Skeletal muscle cell (primary cell): ENCODE measurements at regions not wholly inside any gene's neighbourhood (a gene's known extent, or its start where the extent isn't known, plus 50 kb on each side); places are given as distances from the start of the nearest gene placed in this dataset.
"Not testable (repeated sequence)": the region's sequence is repeated elsewhere in the genome, so short reads cannot be mapped to it uniquely, and the experiment has no call there.

ENCODE experiments used
- DNase-seq: peaks from one replicate; pipeline ENCODE4 v3.0.0-alpha.2; 2010; ENCODE audit warnings: low read depth
- H3K4me3 ChIP-seq: 2 replicates; pipeline ENCODE4 v1.5.1; 2011; ENCODE audit warnings: low read depth, mild to moderate bottlenecking, control low read depth, low read length, moderate library complexity

DNA sequence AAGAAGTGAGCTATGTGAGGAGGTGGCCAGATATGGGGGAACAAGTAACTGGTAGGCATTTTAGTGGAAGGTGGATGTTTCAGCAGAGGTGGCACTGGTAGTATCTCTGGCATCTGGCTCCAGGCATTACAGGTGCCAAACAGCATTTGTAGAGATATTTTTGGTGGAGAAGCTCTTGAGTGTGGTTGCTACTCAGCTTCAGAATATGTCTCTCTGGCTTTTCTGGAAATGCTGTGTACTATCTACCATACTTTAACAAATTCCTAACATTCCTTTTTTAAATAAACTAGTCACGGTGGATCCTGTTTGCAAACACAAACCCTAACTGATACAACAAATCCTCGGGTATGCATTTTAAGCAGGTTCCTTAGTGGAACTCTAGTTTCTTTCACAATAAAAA lies 128.0 kb downstream of the BARX2 start:
- no peak overlapping the region for H3K4me3 ChIP-seq
- DNase-seq: no peak

DNA sequence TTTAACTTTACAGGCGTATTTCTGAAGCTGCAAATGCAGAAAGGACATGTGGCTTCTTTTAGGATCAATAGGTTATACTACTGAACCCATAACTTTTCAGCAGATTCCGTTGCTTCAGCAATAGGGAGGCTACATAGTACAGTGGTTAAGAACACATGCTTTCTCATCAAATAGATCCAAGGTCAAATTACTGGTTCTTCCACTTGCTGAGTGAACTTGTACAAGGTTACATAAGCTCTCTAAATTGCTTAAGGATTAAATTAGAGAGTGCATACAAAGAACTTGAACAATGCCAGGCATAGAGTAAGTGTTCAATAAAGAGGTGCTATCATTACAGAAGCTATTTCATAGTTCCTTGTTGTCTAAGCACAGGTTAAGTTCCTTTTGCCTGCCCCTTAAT lies 129.6 kb downstream of the BARX2 start:
- no peak overlapping the region for H3K4me3 ChIP-seq
- DNase-seq: no peak

DNA sequence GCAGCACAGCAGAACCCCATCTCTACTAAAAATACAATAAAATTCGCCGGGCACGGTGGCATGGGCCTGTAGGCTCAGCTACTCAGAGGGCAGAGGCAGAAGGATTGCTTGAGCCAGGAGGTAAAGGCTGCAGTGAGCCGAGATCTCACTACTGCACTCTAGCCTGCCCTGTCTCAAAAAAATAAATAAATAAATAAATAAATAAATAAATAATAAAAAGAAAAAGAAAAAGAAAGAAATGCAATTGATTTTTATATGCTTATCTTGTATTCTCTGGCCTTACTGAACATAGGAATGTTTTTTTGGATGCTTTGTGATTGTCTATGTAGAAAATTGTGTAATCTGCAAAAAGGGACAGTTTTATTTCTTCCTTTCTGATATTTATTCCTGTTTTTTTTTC lies 132.5 kb downstream of the BARX2 start:
- H3K4me3 ChIP-seq: no peak overlapping the region
- DNase-seq: no peak

DNA sequence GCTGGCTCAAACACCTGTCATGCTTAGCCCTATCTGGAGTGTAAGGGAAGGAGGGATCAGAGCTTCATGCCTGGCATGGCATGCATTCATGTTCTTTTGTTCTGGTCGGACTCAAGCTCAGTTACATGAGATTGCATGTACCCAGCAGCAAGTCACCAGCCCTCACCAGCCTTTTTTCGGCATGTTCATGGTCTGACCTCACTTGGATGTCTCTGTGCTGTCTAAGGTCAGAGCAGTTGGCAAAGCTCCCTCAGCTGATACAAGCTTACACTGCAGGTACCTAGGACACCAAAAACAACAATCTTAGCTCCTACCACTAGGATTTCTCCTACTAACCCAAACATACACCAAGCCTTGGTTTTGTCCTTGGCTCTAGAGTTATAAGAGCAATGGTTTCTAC lies 152.6 kb downstream of the BARX2 start:
- DNase-seq: no peak
- no peak overlapping the region for H3K4me3 ChIP-seq

DNA sequence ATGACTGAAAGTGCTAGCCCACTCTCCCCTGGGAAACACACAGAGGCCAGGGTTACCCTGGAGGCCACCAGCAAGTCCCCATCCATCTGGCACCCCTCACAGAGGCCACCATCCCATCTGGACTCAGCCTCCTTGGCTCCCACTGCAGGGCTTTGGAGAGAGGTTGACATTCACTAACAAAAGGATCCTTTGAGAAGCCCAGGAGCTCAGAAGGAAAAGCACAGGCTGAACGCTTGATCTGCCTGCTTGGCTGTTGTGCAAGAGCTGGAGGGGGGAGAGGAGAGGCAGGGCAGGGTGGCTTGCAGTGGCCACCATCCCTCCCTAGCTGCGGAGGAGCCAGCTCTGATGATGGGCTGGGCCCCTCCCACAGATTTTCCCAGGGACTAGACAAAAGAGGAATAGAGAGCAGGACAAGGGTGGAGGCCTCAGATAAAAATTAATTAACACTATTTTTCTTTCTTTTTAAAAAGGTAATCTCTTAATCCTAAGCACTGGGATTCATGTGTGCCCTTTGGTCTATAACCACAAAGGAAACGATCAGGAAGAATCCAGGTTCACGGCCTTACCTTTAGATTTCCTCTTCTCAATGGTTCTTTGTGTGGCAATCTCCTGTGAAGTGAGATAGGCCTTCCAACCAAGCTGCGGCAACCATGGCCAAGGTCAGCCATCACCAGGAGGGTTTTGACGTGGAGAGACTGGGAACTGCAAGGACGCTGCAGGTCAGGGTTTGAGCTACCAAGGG lies 154.7 kb downstream of the BARX2 start:
- no peak overlapping the region for H3K4me3 ChIP-seq
- no peak for DNase-seq

DNA sequence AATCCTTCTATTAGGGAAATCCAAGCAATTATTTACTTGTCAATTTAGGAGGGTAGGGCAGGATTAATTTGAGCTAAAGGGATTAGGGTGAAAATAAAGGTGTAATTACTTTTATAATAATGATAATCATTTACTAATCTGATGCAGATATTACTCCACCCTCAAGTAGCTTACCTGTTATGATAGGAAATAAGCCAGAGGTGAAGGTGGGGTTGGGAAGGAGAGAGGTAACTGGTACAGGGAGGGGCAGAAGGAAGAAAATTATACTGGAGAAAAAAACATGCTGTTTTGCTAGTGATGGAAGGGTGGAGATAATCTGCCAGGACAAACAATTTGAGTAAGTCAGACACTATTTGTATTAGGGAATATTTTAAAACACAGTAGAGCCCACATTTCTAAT lies 157.7 kb downstream of the BARX2 start:
- DNase-seq: no peak
- no peak overlapping the region for H3K4me3 ChIP-seq

DNA sequence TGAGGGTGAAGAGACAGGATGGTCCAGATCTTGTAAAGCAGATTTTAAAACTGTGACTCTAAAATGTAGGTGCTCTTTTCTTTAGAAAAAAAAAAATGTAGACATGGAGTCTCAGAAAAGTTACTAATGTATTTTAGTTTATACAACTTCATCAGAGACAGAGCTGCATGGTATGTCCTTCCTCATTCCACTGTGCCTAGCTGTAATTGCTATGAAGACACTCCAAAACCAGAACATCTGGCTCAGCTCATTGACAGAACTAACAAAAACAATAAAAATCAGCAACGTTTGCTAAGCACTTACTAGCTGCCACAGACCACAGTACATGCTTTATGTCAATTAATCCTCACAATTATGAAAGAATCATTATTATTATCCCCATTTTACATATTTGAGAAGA lies 160.7 kb downstream of the BARX2 start:
- no peak for DNase-seq
- no peak overlapping the region for H3K4me3 ChIP-seq

DNA sequence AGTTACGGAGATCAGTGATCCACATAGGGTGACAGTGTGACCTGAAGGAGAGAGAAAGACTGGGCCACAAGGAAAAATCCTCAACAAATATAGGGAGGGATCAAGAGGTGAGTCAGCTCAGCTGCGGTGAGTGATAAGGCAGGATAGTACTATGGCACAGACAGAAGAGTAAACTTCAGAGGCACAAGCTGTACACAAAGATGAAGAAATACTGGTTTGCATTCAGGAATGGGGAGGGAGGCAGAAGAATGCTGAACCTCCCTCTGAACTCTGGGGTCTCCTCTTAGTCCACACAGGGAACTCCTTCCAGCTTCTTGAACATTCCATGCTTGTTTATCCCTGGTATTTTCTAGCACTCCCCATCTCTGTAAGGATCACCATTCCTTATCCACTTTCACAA lies 162.7 kb downstream of the BARX2 start:
- DNase-seq: no peak
- H3K4me3 ChIP-seq: no peak overlapping the region

DNA sequence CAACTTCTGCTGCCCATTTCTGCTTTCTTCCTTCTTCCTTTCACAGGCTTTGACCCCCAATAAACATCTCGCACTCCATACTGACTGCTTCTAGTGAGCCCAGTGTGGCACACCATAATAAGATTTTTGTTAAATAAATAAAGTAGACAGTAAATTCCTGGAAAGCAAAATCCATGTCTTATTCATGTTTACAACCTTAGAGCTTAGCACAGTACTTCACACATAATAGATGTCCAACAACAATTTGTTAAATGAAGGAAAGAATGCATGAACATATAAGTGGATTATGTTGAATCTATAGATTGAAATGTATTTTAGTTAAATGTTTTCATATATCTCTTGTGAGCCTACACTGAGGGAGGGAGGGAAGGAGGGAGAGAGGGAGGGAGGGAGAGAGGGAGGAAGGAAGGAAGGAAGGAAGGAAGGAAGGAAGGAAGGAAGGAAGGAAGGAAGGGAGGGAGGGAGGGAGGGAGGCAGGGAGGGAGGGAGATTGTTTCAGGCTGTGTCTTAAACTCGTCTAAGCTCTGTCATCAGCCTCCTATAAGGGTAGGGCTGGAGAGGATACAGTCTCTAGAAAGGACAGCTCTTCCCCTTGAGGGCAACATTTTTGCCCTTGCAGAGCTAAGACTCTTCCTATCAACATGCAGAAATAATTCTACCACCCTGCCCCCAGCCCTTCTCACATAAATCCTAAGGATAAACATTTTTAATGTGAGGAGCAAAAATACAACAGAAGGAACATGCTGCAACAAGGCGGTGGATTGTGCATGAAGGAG lies 168.1 kb downstream of the BARX2 start:
- no peak overlapping the region for H3K4me3 ChIP-seq
- DNase-seq: no peak

DNA sequence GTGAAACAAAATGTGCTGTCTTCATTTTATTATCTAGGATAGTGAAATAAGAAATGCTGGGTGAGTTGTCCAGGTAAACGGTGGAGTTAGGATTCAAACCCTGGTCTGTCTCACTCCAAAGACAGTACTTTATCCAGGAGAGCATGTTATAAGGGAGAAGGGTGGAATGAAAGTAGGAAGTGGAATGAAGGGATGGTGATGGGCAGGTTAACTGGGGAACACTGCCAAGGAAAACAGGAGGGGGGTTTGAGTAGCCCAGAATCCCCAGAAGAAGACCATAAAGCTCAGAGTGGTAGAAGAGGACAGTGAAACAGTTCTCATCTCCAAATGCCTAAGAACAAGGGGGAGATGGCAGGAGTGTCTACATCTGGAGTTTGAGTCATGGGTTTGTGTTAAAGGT lies 169.0 kb downstream of the BARX2 start:
- no peak for DNase-seq
- H3K4me3 ChIP-seq: no peak overlapping the region

DNA sequence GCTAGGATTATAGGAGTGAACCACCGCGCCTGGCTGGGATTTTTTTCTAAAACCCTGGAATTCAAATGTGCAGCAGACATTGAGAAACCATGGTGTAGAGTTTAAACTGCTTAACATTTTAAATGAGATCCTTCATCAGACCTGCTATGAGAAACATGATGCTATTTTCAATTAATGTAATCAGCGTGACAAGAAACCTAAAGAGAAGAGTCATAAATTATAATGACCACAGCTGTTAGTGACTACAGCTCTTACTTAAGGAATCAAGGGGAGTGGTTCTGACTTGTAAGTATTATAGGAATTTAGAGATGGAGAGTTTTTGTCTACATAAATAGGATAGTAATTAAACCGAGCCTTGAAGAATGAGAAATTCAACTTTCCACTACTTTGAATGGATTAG lies 170.6 kb downstream of the BARX2 start:
- no peak for DNase-seq
- no peak overlapping the region for H3K4me3 ChIP-seq

DNA sequence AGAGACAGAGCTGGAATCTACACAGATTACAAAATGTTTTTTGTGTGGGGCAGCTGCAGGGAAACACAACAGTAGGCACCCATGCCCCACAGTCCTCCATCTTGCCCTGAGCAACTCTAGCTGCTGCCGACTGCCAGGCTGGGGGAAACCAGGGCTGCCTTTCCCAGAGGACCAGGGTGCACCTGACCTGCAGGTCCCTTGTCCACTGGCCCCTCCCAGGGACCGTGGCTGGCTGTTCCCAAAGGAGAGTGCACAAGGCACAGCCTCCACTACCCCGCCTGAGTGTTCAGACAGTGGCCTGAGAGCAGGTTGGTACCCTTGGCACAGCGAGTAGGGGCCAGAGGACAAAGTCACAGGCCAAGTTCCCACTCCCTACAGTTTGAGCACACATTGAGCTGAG lies 181.8 kb downstream of the BARX2 start:
- no peak overlapping the region for H3K4me3 ChIP-seq
- DNase-seq: no peak

DNA sequence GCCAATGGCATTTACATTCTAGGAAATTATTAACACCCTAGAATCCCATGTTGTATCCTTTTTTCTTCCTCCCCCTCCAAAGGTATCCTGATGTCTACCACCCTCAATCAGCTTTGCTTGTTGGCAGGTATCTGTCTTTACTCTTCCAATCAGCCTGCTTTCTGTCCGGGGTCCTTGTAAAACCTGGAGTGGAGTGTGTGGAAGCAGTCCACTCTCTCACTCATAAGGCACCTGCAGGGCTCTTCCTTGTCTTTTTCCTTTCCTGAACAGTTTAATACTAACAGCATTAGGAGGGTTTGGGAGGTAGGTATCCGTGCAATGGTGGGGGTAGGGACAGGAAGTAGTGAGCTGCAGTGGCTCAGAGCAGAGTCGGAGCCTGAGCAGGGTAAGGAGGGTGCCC lies 193.4 kb downstream of the BARX2 start:
- no peak for DNase-seq

DNA sequence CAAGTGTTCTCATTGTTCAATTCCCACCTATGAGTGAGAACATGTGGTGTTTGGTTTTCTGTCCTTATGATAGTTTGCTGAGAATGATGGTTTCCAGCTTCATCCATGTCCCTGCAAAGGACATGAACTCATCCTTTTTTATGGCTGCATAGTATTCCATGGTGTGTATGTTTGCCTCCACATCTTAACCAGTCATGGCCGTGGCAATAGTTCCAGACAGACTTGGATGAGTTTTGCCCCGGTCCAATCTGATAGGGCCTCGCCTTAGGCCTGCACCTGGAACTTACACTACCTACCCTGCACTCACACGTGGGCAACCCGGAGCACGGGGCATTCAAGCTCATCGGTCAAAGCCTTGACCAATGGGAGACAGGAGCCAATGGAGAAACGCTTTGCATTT lies 197.0 kb downstream of the BARX2 start:
- DNase-seq, H3K4me3 ChIP-seq: not testable (repeated sequence)

More for the DNA sequence above, 193.4 kb downstream of the BARX2 start:
- H3K4me3 ChIP-seq: no peak overlapping the region

DNA sequence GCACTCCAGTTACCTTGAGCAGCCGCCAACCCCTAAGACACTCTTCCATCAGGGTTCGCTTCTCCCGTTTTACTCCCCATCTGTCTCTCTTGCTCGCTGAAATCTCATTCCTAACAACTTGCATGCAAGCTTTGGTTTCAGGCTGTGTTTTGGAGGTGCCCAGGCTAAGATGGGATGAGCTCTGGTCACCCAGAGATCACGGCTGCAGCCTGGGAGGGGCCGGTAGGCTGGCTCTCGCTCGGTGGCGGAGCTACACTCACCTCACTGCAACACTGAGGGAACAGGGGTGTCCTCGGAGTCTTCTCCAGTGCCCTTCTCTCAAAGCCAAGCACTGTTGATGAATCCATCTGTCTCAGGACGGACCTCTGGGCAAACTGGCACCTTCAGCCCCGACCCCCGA lies 197.5 kb downstream of the BARX2 start:
- H3K4me3 ChIP-seq: no peak overlapping the region
- DNase-seq: no peak

DNA sequence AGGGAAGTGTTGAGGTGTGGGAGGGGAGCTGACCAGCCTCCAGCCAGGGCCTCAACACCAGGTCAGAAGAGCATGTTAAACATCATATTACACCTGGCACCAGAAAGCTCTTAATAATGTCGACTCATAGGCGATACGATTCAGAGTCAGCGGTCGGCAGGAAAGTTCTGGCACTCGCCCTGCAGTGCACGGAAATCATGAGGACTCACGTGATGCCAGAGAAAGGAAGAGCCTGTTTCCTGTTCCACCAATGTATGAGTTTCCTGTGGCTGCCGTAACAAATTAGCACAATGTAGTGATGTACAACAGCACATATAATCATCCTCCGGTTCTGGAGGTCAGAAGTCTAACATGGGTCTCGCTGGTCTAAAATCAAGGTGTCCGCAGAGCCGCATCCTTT lies 198.8 kb downstream of the BARX2 start:
- no peak for DNase-seq
- H3K4me3 ChIP-seq: no peak overlapping the region

DNA sequence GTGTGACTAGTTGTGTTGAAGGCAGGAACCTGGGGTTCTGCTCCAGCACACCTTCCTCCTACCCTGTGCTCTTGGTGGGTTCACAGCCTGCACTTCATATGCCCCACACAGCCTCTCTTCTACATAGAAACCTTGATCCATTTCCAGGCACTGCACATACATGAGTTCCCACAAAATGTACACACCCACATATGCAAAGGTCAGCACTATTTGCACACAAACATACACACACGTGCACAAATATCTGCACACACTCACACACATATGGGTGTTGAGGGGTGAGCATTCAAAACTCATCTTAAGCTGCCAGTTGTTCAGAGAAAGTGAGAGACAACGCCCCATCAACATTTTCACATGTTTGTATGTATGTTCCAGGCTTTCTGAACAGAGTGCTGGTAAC lies 201.0 kb downstream of the BARX2 start:
- DNase-seq: no peak
- H3K4me3 ChIP-seq: no peak overlapping the region

DNA sequence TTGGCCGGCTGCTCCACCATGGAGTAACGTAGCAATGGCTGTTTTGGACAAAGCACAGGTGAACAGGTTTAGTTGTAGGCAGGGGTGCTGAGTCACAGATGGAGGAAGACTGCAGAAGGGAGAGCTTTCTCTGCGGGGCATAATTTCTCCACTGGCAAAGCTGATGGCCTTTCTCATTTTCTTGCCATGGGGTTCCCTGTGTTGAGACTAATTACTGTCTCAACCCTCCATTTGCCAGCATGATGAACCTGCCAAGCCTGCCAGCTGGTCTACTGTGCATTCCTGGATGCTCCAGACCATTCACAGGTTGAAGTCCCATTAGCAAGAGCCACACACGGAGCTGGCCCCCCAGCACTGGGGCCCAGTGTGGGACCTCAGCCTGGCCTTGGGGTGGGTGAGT lies 202.4 kb downstream of the BARX2 start:
- no peak for DNase-seq
- no peak overlapping the region for H3K4me3 ChIP-seq

DNA sequence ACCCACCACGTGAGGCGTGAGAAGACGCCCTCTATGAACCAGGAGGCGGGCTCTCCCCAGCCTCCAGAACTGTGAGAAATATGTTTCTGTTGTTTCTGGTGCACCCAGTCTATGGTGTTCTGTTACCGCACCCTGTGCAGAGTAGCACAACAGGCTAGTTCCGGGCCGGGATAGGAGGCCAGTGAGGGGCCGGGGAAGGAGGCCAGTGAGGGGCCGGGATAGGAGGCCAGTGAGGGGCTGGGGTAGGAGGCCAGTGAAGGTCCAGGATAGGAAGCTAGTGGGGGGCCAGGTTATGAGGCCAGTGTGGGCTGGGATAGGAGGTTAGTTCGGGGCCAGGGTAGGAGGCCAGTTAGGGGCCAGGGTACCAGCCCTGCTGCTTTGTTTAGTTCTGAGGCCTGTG lies 204.6 kb downstream of the BARX2 start:
- DNase-seq: no peak
- no peak overlapping the region for H3K4me3 ChIP-seq

DNA sequence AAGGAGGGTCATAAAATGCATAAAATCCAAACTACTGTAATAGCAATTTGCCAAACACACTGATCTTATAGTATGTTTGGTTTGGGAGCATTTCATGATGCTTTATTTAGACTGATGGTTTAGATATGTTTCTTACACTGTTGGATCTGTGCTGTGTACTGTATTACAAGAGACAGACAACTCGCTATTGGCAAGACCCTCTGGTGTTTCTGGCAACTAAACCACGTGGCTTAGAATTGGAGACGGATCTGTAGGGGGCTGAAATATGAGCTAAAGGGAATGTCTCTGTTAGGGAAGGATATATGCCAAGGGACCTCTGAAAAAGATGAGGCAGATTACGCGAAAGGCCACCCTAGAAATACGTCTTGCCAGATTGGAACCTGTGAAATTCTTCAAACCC lies 208.7 kb downstream of the BARX2 start:
- H3K4me3 ChIP-seq: no peak overlapping the region
- no peak for DNase-seq

DNA sequence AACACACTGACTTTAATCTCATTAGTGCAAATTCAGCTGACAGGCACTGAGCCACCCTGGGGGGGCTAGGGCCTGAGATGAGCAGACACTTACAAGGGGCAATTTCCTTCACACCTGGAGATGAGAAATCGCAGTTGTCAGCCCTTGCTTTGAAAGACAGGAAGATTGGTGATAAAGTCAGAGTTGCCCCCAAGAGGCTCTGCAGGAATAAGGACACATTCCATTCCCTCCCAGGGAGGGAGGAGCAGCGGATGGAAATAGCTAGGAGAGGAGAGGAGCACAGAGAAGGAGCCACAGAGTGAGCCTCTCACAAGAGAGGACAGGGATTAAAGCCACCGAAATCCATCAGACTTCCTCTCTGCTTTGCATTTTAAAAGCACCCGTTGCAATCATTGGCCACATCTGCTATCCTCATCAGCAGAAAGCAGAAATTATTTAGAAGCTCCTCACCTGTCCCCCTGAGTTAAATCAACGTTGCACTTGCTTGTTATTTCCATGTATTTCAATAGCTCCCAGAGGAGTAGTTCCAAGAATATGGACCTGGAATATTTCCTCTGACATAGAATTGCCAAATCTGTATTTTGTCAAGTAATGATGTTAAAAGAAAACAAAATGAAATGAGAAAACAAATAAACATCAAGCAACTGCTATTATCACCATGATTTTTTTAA lies 213.7 kb downstream of the BARX2 start:
- no peak overlapping the region for H3K4me3 ChIP-seq

More for the DNA sequence above, 213.7 kb downstream of the BARX2 start:
- DNase-seq: no peak
